GM23338 (cell line): ENCODE measurements at regions not wholly inside any gene's neighbourhood (a gene's known extent, or its start where the extent isn't known, plus 50 kb on each side); places are given as distances from the start of the nearest gene placed in this dataset.

Source experiments
- CREB1 ChIP-seq: fragments of 250-450 bp; sonication (Bioruptor Pico); IDR thresholded peaks from 2 replicates; pipeline ENCODE4 v1.5.0; 2020; ENCODE audit warnings: low read depth, mild to moderate bottlenecking, moderate library complexity
- CTCF ChIP-seq, 2 experiments: fragments of 200-600 bp in 1 of 2; sonication (generic) in 1 of 2; conservative IDR thresholded peaks; 2 replicates each; pipeline versions ENCODE4 v1.5.1 to v1.6.1; 2016 to 2017; ENCODE audit warnings: antibody characterized with exemption in 2 of 2, low read depth in 2 of 2, mild to moderate bottlenecking in 2 of 2, moderate library complexity in 1 of 2
- ETS1 ChIP-seq: IDR thresholded peaks from 2 replicates; pipeline ENCODE4 v1.6.1; 2016; ENCODE audit warnings: antibody characterized with exemption
- EZH2 ChIP-seq: fragments of 200-600 bp; sonication (generic); IDR thresholded peaks from one replicate; pipeline ENCODE4 v1.8.0; 2017; ENCODE audit warnings: antibody characterized with exemption, mild to moderate bottlenecking, low read depth; ENCODE audit not compliant: unreplicated experiment
- EZH2phosphoT487 ChIP-seq: fragments of 200-600 bp; sonication (generic); IDR thresholded peaks from one replicate; pipeline ENCODE4 v1.8.1; 2018; ENCODE audit warnings: antibody characterized with exemption; ENCODE audit not compliant: unreplicated experiment
- JUNB ChIP-seq: IDR thresholded peaks from one replicate; pipeline ENCODE4 v1.6.1; 2016; ENCODE audit warnings: antibody characterized with exemption; ENCODE audit not compliant: unreplicated experiment
- NANOG ChIP-seq: IDR thresholded peaks from 2 replicates; pipeline ENCODE4 v1.6.1; 2016; ENCODE audit warnings: antibody characterized with exemption, borderline replicate concordance
- POLR2AphosphoS5 ChIP-seq: IDR thresholded peaks from 2 replicates; pipeline ENCODE4 v1.6.1; 2016; ENCODE audit warnings: antibody characterized with exemption, low read depth
- REST ChIP-seq: IDR thresholded peaks from one replicate; pipeline ENCODE4 v1.6.1; 2018; ENCODE audit warnings: antibody characterized with exemption; ENCODE audit not compliant: unreplicated experiment
- STAT1 ChIP-seq: IDR thresholded peaks from one replicate; pipeline ENCODE4 v1.6.1; 2016; ENCODE audit warnings: antibody characterized with exemption; ENCODE audit not compliant: unreplicated experiment
- ZNF331 ChIP-seq: fragments of 250-450 bp; sonication (Bioruptor Pico); IDR thresholded peaks from 2 replicates; pipeline ENCODE4 v1.5.0; 2020; ENCODE audit warnings: low read depth, mild to moderate bottlenecking, moderate library complexity
- ZNF462 ChIP-seq: fragments of 250-450 bp; sonication (Bioruptor Pico); IDR thresholded peaks from 2 replicates; pipeline ENCODE4 v1.5.0; 2020; ENCODE audit warnings: mild to moderate bottlenecking, moderate library complexity

- TF ChIP-seq CTCF (conservative IDR thresholded peaks at IDR 0.05; ENCODE audit: low read depth in 2 of 2): no peak
- no peak for TF ChIP-seq REST
- TF ChIP-seq POLR2AphosphoS5: no peak
- no peak for TF ChIP-seq EZH2
- no peak for TF ChIP-seq CREB1 (CRISPR knock-in tag)
- no peak for TF ChIP-seq JUNB
- no peak for TF ChIP-seq NANOG
- TF ChIP-seq EZH2phosphoT487: no peak
- TF ChIP-seq STAT1: no peak
- TF ChIP-seq ETS1: no peak
- TF ChIP-seq ZNF462: no peak
- no peak for TF ChIP-seq ZNF331
These were observed 901.7 kb downstream of the KCNMA1 start for GRCh38 chr10:76735866-76736265.
